Mucosa of descending colon (tissue), 3 donors: ENCODE measurements at regions not wholly inside any gene's neighbourhood (a gene's known extent, or its start where the extent isn't known, plus 50 kb on each side); places are given as distances from the start of the nearest gene placed in this dataset.

Experiments used
- ATAC-seq: fragments of 200-7000 bp; cut with Tn5 transposase; one replicate; pipeline ENCODE4 v1.9.1; 2020; ENCODE audit warnings: mild to moderate bottlenecking, moderate library complexity
- DNase-seq, 3 donors: peaks; one replicate each; pipeline ENCODE4 v3.0.0-alpha.2; 2020
- H3K36me3 ChIP-seq: fragments of 200-600 bp; one replicate; pipeline ENCODE4 v1.8.0; 2021; ENCODE audit warnings: low read depth, mild to moderate bottlenecking
- H3K4me1 ChIP-seq: fragments of 200-600 bp; one replicate; pipeline ENCODE4 v1.8.0; 2021; ENCODE audit warnings: low read depth, mild to moderate bottlenecking
- H3K4me3 ChIP-seq: fragments of 200-600 bp; one replicate; pipeline ENCODE4 v1.8.0; 2021; ENCODE audit warnings: mild to moderate bottlenecking
- H3K9me3 ChIP-seq: fragments of 200-600 bp; one replicate; pipeline ENCODE4 v1.8.0; 2021; ENCODE audit warnings: mild to moderate bottlenecking
- intact Hi-C, 2 donors: fragments of 100-400 bp; cut with DNase I in 1 of 2; cut with micrococcal nuclease in 1 of 2; formaldehyde crosslinking; loops; one replicate each; pipeline versions ENCODE4 v1.11.0 to v1.11.1; 2022; cut with DNase I, micrococcal nuclease
- TF ChIP-seq, protein P1 (sequence below): fragments of 200-600 bp; IDR thresholded peaks from one replicate; pipeline ENCODE4 v1.8.0; 2022; ENCODE audit warnings: antibody characterized with exemption, mild to moderate bottlenecking
- donor health status: DM: no; HTN: no; CAD: no; lungs with moderate emphysema.
- donor health status: DM: no; HTN: no; CAD: no.
- donor health status: DM: no; HTN: yes; CAD: no.

DNA sequence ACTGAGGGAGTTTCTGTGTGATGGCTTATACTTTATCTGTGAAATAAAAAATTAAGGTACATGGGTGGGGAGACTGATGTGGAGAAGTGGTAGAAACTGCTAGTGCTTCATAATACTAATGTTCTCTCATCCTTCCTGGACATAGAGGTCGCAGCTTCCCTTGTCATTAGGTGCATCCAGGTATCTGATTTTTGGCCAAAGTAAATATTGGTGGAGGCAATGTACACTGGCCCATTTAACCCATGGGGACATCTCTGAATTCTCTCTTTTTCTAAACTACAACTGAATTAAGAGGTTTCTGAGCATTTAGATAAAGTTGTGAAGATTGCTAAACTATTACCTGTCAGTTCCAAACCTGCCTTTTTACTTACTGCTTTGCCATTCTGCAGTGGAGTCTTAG lies 140.9 kb upstream of the CHORDC1 start:
- no peak for DNase-seq
- Histone ChIP-seq H3K4me1 (no peaks in the 10 kb centered on the region), H3K4me3 (no peak overlapping the region), H3K36me3 (no peaks in the 10 kb centered on the region), H3K9me3 (no peaks in the 10 kb centered on the region)
- TF ChIP-seq, protein P1, sequence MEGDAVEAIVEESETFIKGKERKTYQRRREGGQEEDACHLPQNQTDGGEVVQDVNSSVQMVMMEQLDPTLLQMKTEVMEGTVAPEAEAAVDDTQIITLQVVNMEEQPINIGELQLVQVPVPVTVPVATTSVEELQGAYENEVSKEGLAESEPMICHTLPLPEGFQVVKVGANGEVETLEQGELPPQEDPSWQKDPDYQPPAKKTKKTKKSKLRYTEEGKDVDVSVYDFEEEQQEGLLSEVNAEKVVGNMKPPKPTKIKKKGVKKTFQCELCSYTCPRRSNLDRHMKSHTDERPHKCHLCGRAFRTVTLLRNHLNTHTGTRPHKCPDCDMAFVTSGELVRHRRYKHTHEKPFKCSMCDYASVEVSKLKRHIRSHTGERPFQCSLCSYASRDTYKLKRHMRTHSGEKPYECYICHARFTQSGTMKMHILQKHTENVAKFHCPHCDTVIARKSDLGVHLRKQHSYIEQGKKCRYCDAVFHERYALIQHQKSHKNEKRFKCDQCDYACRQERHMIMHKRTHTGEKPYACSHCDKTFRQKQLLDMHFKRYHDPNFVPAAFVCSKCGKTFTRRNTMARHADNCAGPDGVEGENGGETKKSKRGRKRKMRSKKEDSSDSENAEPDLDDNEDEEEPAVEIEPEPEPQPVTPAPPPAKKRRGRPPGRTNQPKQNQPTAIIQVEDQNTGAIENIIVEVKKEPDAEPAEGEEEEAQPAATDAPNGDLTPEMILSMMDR: no peak
- intact Hi-C loops: no loop called here
- ATAC-seq: no peak

DNA sequence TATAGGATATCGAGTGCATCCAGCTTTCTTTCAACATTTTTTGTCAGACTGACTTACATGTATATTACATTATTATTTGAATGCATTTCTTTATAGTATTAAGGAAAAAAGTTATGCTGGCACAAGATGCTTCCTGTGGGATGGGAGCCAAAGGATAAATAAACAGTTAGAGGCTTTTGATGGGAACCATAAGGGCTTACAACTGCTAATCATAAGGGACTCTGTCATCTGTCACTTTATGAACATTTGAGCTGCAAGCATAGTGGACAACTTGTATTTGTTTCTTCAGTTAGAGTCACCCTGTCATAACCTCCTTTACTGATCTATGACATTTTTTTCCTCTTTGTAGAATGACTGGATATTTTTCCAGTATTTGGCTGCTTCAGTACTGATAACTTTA lies 132.4 kb upstream of the CHORDC1 start:
- intact Hi-C loops: no loop called here
- Histone ChIP-seq H3K9me3 (no peaks in the 10 kb centered on the region), H3K4me1 (no peaks in the 10 kb centered on the region), H3K4me3 (no peak overlapping the region), H3K36me3 (no peaks in the 10 kb centered on the region)
- TF ChIP-seq, protein P1: no peak
- ATAC-seq (no peak), DNase-seq (no peak)

DNA sequence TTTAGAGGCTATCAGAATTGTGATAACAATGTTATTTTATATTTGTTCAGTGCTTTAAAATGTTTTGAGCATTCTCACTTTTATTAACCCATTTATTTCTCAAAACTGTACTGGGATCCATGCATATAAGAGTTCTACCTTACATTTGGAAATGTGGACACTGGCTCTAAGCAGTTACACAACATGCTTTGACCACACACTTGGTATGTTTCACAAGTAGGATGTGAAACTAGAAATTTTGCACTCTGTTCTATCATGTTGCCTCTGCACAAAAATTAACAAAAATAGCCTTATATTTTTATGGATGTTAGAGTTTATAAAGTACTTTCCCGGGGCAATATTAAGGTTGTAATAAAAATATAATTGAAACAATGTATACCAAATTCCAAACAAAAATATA lies 126.9 kb upstream of the CHORDC1 start:
- TF ChIP-seq, protein P1: no peak
- ATAC-seq (no peak), DNase-seq (no peak)
- Histone ChIP-seq H3K4me1 (no peaks in the 10 kb centered on the region), H3K36me3 (no peaks in the 10 kb centered on the region), H3K9me3 (no peaks in the 10 kb centered on the region), H3K4me3 (no peak overlapping the region)
- intact Hi-C loops: no loop called here

DNA sequence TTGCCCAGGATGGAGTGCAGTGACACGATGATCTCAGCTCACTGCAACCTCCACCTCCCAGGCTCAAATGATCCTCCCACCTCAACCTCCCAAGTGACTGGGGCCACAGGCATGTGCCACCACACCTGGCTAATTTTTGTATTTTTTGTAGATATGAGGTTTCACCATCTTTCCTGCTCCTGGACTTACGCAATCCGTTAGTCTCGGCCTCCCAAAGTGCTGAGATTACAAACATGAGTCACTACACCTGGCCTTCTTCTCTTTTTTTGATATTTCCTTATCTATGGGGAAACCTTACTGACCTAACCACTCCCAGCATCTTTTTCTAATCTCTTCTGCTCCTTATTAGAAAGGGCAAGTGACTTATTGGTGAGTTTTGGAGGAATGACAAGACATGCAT lies 121.7 kb upstream of the CHORDC1 start:
- TF ChIP-seq, protein P1: no peak
- Histone ChIP-seq H3K9me3 (no peaks in the 10 kb centered on the region), H3K4me1 (no peaks in the 10 kb centered on the region), H3K36me3 (no peaks in the 10 kb centered on the region), H3K4me3 (no peak overlapping the region)
- intact Hi-C loops: no loop called here
- no peak for ATAC-seq
- DNase-seq: no peak

DNA sequence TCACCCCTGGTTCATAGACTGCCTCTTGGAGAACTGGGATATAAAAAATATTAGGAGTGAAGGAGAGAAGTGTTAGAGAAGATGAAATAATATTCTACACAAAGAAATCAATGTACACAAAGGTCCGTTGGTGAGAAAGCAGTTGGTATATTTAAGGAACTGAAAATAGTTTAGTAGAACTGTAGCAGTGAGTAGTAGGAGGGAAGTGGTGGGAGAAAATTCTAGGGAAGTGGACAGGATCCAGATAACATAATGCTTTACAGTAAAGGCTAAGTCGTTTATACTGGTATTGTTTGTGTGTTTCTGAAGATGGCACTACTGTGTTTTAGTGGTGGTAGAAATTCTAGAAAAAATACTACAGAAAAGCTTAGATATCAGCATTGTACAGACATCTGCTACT lies 120.8 kb upstream of the CHORDC1 start:
- no peaks in the 10 kb centered on the region for H3K9me3 ChIP-seq
- no peak overlapping the region for H3K4me3 ChIP-seq
- H3K4me1 ChIP-seq: no peaks in the 10 kb centered on the region
- ATAC-seq: no peak
- DNase-seq: peak in 1 of 3 donors; percentile 3
- intact Hi-C loops: no loop called here
- no peaks in the 10 kb centered on the region for H3K36me3 ChIP-seq
- TF ChIP-seq, protein P1: no peak

DNA sequence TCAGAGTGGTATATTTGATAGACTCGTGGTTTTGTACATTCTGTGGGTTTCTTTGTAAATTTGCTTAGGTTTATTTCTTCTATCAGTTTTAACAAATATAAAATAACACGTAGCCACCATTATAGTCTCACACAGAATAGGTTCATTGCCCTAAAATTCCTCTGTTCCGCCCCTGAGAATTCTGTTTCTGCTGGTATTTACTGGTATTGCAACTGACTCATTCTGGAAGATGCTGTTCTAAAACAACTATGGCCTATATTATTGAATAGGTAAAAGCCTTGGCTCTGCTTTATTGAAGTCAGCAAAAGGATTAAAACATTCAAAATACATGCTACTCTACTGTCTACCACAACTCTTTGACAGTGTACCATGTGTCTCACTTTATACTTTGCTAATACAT lies 119.1 kb upstream of the CHORDC1 start:
- intact Hi-C loops: no loop called here
- no peaks in the 10 kb centered on the region for H3K4me1 ChIP-seq
- ATAC-seq: no peak
- TF ChIP-seq, protein P1: no peak
- no peaks in the 10 kb centered on the region for H3K36me3 ChIP-seq
- H3K4me3 ChIP-seq: no peak overlapping the region
- no peaks in the 10 kb centered on the region for H3K9me3 ChIP-seq
- DNase-seq: no peak
